HG03520 (cell line): ENCODE measurements at regions not wholly inside any gene's neighbourhood (a gene's known extent, or its start where the extent isn't known, plus 50 kb on each side); places are given as distances from the start of the nearest gene placed in this dataset.

Source experiments
- ATAC-seq: cut with Tn5 transposase; IDR thresholded peaks from one replicate; pipeline ENCODE4 v1.9.1; 2021; ENCODE audit warnings: mild to moderate bottlenecking, moderate library complexity; ENCODE audit not compliant: unreplicated experiment

DNA sequence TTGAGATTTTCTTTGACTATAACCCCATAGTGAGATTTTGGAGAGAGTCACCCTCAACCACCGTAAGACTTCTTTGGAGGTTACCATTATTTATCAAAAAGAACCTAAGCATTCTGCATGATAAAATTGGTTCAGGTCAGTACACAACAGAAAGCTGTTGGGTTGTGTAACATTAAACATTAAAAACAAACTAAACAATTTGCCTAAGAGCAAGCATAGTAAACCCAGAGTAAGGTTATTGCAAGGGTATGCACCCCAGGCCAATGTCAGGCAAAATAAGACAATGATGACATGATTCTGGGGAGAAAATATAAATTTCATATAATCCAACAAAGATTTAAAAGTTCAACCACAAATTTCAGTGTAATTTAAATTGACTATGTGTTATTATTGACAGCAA lies 472.4 kb downstream of the SH2D1A start:
- no peak for ATAC-seq

DNA sequence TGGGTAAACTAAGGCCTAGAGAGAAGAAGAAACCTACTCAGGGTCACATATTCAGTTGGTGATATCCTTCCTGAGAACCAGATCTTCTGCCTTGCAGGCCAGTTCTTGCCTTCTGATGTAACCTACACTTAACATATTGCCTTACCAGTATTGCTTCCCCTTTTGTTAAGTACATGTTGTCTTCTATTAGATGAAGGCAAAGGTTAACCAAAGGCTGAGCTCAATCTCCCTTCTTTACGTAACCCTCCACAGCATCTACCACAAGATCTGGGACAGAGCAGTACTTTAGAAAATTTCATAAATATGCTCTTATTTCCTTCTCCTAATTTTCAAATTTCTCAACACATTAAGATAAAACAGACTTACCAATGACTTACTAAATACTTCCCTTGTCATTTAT lies 474.4 kb downstream of the SH2D1A start:
- ATAC-seq = no peak

DNA sequence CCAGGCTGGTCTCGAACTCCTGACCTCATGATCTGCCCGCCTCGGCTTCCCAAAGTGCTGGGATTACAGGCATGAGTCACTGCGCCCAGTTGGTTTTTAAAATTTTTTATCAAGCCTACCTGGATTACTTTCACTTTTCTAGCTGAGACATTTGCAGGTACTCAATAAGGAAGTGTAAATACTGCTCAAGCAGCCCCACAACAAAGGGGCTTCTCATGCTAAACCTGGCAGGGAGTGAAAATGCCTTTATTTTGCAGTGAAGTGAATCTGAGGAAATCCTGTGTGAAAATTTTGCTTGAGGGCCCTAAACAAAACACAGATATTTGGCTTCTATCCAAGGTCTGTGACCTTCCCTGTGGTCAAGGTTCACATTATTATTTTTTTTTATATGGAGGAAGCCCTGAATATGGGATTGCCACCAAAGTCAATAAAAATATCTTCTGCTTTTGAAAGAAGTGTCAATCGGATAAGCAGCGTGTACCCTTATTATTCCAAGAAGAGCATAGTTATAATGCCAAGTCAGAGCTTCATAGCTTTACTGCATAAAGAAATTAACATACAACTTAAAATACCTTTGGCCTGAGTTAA lies 481.0 kb downstream of the SH2D1A start:
- no peak for ATAC-seq

DNA sequence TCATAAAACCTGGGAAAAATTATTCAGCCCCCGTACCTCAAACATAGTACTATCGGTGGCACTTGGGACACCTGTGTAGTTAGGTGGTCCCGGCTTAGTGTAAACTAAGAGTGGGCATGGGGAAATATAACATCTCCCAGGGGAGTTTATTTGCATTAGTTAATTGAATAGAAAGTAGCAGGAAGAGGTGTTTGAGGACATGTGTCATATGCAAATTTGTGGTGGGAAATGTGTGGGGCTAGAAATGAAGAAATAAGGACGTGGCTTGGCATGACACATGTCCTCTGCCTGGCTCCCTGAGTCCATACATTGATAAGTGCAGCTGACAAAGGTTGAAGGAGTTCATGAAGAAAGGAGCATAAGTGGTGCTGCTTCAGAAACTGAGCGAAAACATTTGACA lies 483.6 kb downstream of the SH2D1A start:
- ATAC-seq = no peak

DNA sequence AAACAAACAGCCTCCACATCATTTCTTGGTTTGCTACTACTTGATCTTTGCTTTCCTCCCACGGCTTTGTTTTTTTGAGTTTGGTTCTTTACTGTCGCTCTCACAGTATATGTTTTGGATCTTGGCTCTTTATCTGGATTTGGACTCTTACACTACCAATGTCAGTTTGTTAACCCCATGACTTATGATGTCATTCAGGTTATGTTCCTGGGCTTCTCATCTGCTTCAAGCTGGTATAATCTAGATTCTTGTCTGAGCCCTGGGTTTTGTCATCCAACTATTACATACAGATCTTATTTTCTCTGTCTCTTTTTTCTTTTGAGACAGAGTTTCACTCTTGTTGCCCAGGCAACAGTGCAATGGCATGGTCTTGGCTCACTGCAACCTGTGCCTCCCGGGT lies 482.9 kb upstream of the TEX13C start:
- ATAC-seq = no peak

DNA sequence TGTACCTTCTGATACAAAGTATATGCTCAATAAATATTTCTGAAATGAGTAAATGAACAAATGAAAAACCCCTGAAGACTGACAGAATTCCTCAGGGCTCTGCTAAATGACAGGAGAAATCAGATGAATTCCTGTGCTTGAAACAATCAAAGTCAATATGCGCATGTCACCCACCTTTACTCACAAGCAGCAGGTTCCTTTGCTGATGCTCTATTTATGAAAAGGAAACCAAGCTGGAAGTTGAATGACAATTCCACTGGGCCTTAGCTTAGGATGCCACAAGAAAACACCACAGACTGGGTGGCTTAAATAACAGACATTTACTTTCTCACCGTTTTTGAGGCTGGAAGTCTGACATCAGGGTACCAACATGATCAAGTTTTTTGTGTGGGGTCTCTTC lies 477.5 kb upstream of the TEX13C start:
- ATAC-seq = no peak

DNA sequence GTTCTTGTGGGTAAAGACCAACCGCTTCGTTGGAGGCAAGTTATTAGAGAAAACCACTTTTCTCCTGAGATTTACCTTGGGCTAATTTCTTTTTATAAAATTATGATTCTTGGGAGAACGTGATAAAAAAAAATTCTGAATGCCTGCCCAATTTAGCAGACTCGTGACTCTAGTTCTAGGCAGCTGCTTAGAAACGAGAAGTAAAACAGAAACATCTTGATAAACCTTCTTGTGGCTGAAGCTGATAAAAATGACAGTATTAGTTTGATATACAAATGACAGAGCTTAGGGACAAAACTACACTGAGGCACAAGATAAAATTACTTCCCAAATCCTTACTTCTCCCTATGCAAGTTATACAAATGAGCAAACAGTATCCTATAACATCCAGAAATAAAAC lies 458.9 kb upstream of the TEX13C start:
- no peak for ATAC-seq

DNA sequence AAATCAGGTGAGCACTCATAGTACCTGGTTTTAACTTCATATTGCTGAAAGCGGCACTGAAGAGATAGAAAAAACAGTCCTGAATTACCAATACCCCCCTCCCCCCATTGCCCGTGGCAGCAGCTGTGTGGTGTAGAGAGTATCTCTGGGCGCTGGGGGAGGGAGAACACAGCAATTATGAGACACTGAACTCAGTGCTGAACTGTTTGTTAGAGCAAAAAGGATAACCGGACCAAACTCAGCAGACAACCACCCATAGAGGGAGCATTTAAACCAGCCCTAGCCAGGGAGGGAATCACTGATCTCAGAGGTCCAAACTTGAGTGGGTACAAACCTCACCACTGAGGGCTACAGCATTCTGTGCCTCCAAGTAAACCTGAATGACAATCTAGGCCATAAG lies 457.4 kb upstream of the TEX13C start:
- no peak for ATAC-seq

DNA sequence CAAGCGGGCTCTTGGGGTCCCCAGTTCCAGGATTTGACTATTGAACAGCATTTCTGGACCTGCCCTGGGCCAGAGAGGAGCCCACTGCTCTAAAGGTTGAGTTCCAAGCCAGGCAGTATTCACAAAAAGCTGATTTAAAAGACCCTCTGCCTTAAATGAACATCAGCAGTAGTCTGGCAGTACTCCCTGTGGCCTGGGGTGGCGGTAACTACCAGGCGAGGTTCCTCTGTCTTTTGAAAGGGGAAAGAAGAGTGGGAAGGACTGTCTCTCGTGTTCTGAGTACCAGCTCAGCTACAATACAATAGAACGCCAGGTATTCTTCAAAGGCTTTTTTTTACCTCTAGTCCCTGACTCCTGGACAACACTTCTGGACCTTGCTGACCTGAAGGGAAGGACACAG lies 456.4 kb upstream of the TEX13C start:
- ATAC-seq = no peak

DNA sequence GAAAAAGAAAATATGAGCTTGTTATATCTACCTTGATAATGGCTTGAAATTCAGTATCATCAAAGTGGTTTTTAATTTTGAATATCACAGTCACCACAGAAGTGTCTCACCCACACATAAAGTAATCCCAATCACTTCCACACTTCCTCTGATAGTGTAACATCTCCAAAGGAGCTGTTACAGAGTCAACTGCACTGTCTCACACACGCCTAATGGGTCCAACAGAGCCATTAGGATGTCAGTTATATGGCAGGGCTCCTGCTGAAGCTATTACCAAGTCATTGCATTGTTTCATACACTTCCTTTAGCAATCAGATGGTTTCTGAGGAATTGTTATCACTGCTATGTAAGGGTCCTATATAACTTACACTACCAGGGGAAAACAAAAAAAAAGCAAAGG lies 432.1 kb upstream of the TEX13C start:
- no peak for ATAC-seq

DNA sequence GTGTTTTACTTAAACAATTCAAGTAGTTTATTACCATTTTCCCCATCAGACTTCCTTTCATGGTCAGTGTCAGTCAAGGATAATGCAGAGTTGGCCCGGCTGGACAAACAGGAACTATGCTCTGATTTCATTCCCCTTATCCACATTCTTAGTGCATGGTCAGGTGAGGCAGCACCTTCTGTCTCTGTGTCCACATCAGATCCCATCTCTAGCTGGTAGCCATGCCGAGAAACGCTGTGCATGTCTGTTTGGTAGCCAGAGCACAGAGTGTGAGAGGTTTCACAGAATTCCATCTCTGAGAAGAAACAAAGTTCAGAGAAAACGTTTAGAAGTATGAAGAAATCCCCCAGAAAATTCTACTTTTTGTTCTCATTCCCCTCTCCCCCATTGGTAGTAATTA lies 423.7 kb upstream of the TEX13C start:
- ATAC-seq = no peak

DNA sequence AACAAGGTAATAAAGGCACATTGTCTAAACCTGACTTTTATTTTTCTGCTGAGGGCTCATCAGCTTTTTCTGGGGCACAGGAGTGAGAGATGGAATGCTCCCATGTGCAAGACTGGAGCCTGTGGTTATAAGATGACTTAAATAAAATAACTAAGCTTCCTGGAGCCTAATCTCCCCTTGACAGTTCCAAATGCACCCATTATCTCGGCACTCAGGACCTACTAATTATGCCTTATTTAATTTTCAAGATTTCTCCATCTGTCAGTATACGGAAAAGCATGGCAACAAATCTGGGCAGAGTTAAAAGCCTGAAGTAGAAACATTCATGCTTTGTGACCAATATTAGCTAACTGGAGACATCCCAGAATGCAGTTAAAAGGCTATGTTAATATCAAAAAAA lies 416.7 kb upstream of the TEX13C start:
- ATAC-seq = no peak

DNA sequence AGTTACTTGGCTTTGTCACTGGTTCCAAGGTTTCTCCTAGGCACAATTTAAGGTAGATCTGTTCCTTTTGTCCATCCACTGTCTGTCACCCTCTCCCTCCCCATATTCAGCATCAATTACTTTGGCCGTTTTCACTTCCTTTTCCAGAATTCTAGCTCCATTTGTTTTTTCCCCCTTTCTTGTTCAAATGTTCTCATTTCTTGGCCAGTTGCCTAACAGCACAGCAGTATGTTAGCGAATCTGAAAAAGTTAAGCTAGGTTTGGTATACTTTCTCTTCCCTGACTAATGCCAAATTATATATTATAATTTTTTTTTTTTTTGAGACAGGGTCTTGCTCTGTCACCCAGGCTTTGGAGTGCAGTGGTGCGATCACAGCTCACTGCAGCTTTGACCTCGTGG lies 409.1 kb upstream of the TEX13C start:
- ATAC-seq = no peak

DNA sequence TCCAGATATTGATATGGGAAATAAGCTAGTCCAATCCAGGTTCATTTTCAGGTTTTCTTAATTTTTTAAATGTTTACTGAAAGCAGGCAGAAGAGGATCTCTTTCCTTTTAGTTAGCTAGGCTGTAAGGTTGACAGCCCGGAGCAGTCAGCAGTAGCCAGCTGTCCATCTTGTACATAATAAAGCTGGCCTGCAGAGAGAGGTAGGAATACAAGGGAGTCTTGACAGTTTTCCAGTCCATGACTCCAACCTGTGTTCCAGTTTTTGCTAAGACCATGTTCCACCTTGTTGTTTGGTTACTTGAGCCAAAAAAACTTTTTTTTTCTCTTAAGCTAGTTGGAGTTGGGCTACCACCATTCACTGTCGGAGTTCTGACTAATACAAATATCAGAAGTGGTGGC lies 402.7 kb upstream of the TEX13C start:
- no peak for ATAC-seq

DNA sequence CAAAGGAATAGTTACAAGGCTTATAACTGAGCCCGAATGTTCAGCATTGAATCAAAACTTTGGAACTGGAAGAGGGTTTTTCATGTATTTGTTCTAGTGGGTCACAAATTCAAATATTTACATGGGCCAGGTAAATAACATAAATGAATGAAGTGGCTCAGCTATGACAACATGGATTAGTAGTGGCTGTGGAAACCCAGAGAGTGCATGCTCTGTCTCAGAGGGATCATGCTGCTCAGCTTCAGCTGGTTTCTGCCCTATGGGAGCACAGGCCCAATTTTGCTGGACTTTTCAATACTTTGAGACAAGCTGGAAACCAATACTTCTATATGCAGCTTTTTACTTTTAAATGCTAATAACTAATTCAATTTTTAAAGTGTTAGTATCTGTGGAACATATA lies 394.0 kb upstream of the TEX13C start:
- ATAC-seq = no peak

DNA sequence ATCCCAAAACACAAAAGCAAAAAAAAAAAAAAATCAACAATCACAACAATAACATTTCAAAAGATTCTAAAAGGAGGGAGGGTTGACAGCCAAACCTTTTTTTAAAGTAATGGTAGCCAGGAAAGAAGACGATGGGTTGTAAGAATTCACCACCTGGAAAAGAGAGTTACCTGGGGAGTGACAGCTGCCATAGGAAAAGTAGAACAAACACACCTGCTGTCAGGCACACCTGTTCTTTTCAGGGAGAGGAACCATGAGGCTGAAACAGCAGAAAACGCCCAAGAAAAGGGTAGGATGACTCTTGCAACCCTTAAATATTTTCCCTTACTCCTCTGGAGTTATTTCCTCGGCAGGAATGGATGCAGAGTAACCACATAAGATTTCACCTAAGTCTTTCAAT lies 388.4 kb upstream of the TEX13C start:
- ATAC-seq = no peak

DNA sequence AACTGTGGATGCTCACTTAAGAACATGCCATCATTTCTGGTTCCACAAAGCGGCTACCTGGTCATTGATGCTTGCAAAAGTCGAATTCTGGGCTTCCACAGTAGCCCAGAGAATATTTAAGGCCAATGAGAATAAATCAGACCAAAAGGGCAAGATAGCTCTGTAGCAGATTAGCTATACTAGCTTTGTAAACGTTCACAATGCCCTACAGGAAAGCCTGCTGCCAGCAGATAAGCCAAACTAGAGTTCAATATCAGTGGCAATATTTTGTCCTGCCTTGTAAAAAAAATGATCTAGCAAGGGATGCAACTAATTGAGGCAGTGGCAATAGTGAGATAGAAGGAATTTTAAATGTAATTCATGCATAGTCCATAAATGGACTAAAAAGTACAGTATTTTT lies 387.7 kb upstream of the TEX13C start:
- no peak for ATAC-seq

DNA sequence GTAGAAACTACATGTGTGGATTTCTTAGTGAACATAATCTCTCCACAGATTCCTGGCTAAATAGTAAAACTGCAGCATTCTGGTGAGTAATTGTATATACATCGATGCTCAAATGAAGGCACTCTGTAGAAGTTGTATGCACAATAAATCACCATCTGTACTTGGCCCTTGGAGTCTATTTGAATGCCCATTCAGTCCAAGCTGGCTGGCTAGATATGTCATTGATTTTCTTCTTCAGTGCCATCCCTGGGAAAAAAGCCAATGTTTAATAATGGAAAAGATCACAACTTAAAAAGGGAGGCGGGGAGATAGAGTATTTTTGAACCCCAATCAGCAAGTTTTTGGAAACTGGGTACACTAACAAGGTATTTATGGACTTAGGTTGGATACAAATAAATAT lies 381.0 kb upstream of the TEX13C start:
- ATAC-seq = no peak

DNA sequence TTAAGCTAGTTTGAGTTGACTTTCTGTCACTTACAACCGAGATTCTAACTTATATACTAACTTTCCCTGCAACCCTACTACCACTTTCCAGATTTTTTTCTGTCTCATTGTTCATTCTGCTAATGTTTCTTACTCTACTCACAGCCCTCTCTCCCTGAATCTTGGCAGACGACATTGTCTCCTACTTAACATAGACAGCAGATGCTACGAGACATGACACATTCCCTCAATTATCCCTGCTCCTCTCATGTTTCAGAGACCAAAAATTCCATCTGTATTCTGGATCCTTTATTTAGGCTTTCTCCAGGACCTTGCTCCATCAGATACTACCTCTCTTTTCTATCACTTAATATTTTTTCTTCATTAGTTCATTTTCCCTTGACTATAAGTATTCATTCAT lies 379.1 kb upstream of the TEX13C start:
- no peak for ATAC-seq

DNA sequence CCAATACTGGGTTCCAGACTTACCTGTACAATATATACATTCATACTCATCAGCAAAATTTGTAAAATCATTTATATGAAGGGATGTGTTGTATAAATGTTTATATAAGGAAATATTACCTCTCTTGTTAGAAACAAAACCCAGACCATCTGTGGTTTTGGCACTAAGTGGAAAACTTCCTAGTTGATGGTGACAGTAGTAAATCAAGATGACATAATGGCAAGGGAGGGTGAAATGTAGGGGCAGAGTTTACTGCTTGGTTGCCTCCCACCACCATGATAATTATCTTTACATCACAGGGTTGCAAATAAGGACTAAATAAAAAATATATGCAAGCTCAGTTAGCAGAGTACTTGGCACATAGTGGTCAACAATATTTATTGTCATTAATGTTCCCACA lies 365.3 kb upstream of the TEX13C start:
- ATAC-seq = no peak

DNA sequence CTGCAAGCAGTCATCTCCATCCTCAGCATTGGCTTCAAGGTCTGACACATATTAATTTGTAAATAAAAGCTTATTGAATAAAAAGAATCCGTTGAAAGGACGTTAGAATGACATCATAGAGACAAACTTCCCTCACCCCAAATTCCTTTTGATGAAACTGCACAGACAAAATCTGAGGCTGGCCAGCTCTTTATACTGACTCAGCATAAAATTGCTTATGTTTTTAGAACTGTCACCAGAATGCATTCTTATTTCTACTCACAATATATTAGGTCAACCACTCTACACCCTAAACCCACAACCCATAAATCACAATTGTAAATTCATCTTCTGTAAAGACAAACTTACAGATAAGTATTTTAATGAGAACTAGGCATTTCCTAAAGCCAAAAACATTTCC lies 359.2 kb upstream of the TEX13C start:
- ATAC-seq = no peak

DNA sequence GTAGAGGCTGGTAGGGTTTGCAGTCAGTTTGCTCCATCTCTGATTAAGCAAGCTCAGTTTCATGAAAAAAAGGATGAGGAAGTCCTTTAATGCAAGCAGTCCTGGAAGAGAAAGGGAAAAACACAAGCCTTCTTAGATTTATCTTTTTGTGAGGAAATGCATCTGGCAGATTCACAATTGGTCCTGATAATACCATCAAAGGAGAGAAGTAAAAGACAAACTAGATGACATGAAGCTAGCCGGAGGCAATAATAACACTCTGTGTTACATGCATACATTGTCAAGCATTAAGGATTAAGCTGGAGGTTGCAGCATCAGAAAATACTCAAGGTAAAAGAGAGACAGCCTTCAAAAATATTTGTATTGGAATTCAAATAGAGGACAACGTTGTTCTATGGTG lies 356.0 kb upstream of the TEX13C start, which contains the start of gene TENM1:
TENM1 (minus strand) TSS at position 101 of the 400 bp plus-strand sequence.
- no peak for ATAC-seq

DNA sequence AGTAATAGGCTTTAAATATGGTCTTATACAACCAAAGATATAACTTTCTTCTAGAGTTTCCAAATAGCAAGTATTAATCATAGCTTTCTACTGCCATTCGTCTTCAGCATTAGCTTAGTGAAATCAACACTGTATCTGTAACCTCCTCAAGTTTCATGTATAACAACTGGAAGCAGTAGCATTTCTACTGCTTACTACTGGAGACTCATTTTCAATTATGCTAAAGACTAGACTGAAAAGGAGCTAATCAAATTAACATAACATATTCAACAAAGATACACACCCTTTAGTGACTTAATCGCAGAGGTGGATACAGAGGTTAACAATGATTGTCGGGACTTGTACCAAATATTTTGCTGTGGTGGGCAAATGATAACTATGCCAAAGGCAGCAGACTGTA lies 344.2 kb upstream of the TEX13C start:
- ATAC-seq = no peak

DNA sequence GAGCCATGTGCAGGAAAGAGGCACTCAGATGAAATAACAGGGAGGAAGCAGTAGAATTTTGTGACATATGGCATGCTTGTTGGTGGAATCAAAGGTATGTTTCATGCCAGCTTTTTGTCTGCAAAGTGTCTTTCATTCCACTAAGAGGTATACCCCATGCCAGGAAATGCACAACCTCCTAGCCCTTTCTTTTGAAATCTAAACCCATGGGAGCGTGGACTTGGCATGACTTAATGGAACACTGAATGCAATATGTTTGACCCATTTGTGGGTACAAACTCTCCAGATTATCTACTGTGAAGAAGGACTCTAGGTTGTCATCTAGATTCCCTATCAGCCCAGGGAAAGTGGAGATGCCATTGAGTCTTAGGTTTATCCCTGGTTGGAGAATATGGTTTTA lies 338.3 kb upstream of the TEX13C start:
- ATAC-seq = no peak
